CD14-positive monocyte (primary cell): ENCODE measurements at regions not wholly inside any gene's neighbourhood (a gene's known extent, or its start where the extent isn't known, plus 50 kb on each side); places are given as distances from the start of the nearest gene placed in this dataset.

Source experiments
- DNase-seq, 3 donors: peaks; one replicate each; pipeline ENCODE4 v3.0.0-alpha.2; 2011 to 2022
- H2AFZ ChIP-seq: 2 replicates; pipeline ENCODE4 v1.6.0; 2012; ENCODE audit warnings: mild to moderate bottlenecking, low read depth, low read length, inconsistent platforms; ENCODE audit not compliant: insufficient read depth, poor library complexity, severe bottlenecking
- H3K27ac ChIP-seq, 2 donors: 1 replicate in 1 of 2; 2 replicates in 1 of 2; pipeline ENCODE4 v1.5.1; 2012 to 2013; ENCODE audit warnings: low read length in 2 of 2, control low read depth in 1 of 2, inconsistent platforms in 1 of 2, low read depth in 1 of 2, mild to moderate bottlenecking in 1 of 2
- H3K27me3 ChIP-seq, 2 donors: one replicate each; pipeline versions ENCODE4 v1.6.0 to v1.6.1; 2011 to 2013; ENCODE audit warnings: low read length in 2 of 2; ENCODE audit not compliant: control insufficient read depth in 2 of 2, insufficient read depth in 2 of 2
- H3K36me3 ChIP-seq, 2 donors: replicated peaks in 1 of 2; 1 replicate in 1 of 2; 2 replicates in 1 of 2; pipeline versions ENCODE4 v1.5.1 to v1.6.1; 2012 to 2013; ENCODE audit warnings: low read length in 2 of 2, control low read depth in 1 of 2, inconsistent platforms in 1 of 2, mild to moderate bottlenecking in 1 of 2; ENCODE audit not compliant: insufficient read depth in 2 of 2, control insufficient read depth in 1 of 2
- H3K4me1 ChIP-seq, 2 donors: 1 replicate in 1 of 2; 2 replicates in 1 of 2; pipeline versions ENCODE4 v1.5.1 to v1.6.1; 2012 to 2013; ENCODE audit warnings: low read length in 2 of 2, control low read depth in 1 of 2, inconsistent platforms in 1 of 2, mild to moderate bottlenecking in 1 of 2, moderate library complexity in 1 of 2; ENCODE audit not compliant: insufficient read depth in 2 of 2, control insufficient read depth in 1 of 2
- H3K4me2 ChIP-seq: replicated peaks from 2 replicates; pipeline ENCODE3; 2012; ENCODE audit warnings: low read length, moderate library complexity, mild to moderate bottlenecking; ENCODE audit not compliant: poor library complexity, severe bottlenecking; ENCODE audit errors: extremely low read depth
- H3K4me3 ChIP-seq, 3 experiments: fragments of 200-600 bp in 1 of 3; sonication (generic) in 1 of 3; replicated peaks in 1 of 3; 1 replicate in 2 of 3; 2 replicates in 1 of 3; pipeline ENCODE4 v1.5.1; 2011 to 2013; ENCODE audit warnings: low read length in 3 of 3, mild to moderate bottlenecking in 3 of 3, control low read depth in 2 of 3, low read depth in 2 of 3, inconsistent platforms in 1 of 3, moderate library complexity in 1 of 3
- H3K79me2 ChIP-seq: 2 replicates; pipeline ENCODE4 v1.6.0; 2012; ENCODE audit warnings: mild to moderate bottlenecking, control low read depth, inconsistent platforms, low read length, moderate library complexity; ENCODE audit not compliant: insufficient read depth
- H3K9ac ChIP-seq: 2 replicates; pipeline ENCODE4 v1.6.0; 2017; ENCODE audit warnings: low read length, mild to moderate bottlenecking; ENCODE audit not compliant: insufficient read depth, poor library complexity, severe bottlenecking
- H3K9me3 ChIP-seq, 2 donors: replicated peaks in 1 of 2; 1 replicate in 1 of 2; 2 replicates in 1 of 2; pipeline versions ENCODE4 v1.5.1 to v1.6.1; 2012 to 2013; ENCODE audit warnings: low read length in 2 of 2, control low read depth in 1 of 2; ENCODE audit not compliant: control insufficient read depth in 1 of 2, insufficient read depth in 1 of 2
- H4K20me1 ChIP-seq: 2 replicates; pipeline ENCODE4 v1.6.0; 2012; ENCODE audit warnings: mild to moderate bottlenecking, low read length, control low read depth, moderate library complexity; ENCODE audit not compliant: insufficient read depth
- H3K27ac Mint-ChIP-seq, 7 donors: one replicate each; pipeline ENCODE4 v1.8.0; 2020; ENCODE audit warnings: mild to moderate bottlenecking in 7 of 7, mixed read lengths in 7 of 7, moderate library complexity in 6 of 7, inconsistent platforms in 2 of 7
- H3K27me3 Mint-ChIP-seq, 3 donors: one replicate each; pipeline ENCODE4 v1.8.0; 2021 to 2022; ENCODE audit warnings: low read depth in 3 of 3, mild to moderate bottlenecking in 3 of 3, mixed read lengths in 3 of 3, moderate library complexity in 3 of 3, inconsistent platforms in 1 of 3
- H3K36me3 Mint-ChIP-seq, 2 donors: one replicate each; pipeline ENCODE4 v1.8.0; 2020; ENCODE audit warnings: mixed read lengths in 2 of 2, inconsistent platforms in 1 of 2, mild to moderate bottlenecking in 1 of 2
- H3K4me1 Mint-ChIP-seq: one replicate; pipeline ENCODE4 v1.8.0; 2020; ENCODE audit warnings: mild to moderate bottlenecking, mixed read lengths
- H3K4me3 Mint-ChIP-seq, 2 donors: one replicate each; pipeline ENCODE4 v1.8.0; 2020; ENCODE audit warnings: mild to moderate bottlenecking in 2 of 2, mixed read lengths in 2 of 2, moderate library complexity in 1 of 2
- H3K9me3 Mint-ChIP-seq, 7 donors: one replicate each; pipeline ENCODE4 v1.8.0; 2020 to 2022; ENCODE audit warnings: mixed read lengths in 7 of 7, mild to moderate bottlenecking in 6 of 7, moderate library complexity in 6 of 7, inconsistent platforms in 2 of 7
- CTCF ChIP-seq: fragments of 200-600 bp; IDR thresholded peaks from one replicate; pipeline ENCODE4 v1.8.0; 2022; ENCODE audit warnings: antibody characterized with exemption, mild to moderate bottlenecking
- WGBS: methylation state at CpG from one replicate; pipeline ENCODE4 v1.1.5; 2013; ENCODE audit warnings: missing lambda C conversion rate; ENCODE audit not compliant: insufficient coverage; 5-methylcytosine and 5-hydroxymethylcytosine counted together
- intact Hi-C, 2 donors: fragments of 100-400 bp; cut with micrococcal nuclease; formaldehyde crosslinking; loops; one replicate each; pipeline versions ENCODE4 v1.15.0 to v1.15.1; 2023

- H3K27me3 ChIP-seq, result no peaks in the 10 kb centered on the region
- H3K9me3 Mint-ChIP-seq, result peaks cover 0 to 4% (median 0%) of the 10 kb centered on the region in 7 donors
- H3K9ac ChIP-seq, result no peak overlapping the region
- H3K27ac Mint-ChIP-seq, result no peak overlapping the region
- no peaks in the 10 kb centered on the region for H3K36me3 ChIP-seq
- peaks cover 0 to 2% (median 2%) of the 10 kb centered on the region in 3 donors for H3K27me3 Mint-ChIP-seq
- H3K4me3 ChIP-seq, result no peak overlapping the region
- no peak overlapping the region for H2AFZ ChIP-seq
- intact Hi-C loops, result no loop called here
- H3K4me1 Mint-ChIP-seq, result peaks cover 3% of the 10 kb centered on the region
- H3K4me3 Mint-ChIP-seq, result no peak overlapping the region
- H3K9me3 ChIP-seq, result no peaks in the 10 kb centered on the region
- H3K4me1 ChIP-seq, result no peaks in the 10 kb centered on the region
- H3K79me2 ChIP-seq, result no peaks in the 10 kb centered on the region
- no peak for DNase-seq
- H3K27ac ChIP-seq, result no peak overlapping the region
- H3K36me3 Mint-ChIP-seq, result no peaks in the 10 kb centered on the region
- no peaks in the 10 kb centered on the region for H4K20me1 ChIP-seq
- 100% methylated on average over 4 of the region's 6 CpGs for WGBS
- TF ChIP-seq CTCF, result no peak
- no peak overlapping the region for H3K4me2 ChIP-seq
Observed at GRCh38 chr3:14337828-14338227, 64.6 kb upstream of the SLC6A6 start.

- Histone ChIP-seq H3K79me2 (no peaks in the 10 kb centered on the region), H3K36me3 (no peaks in the 10 kb centered on the region), H4K20me1 (no peaks in the 10 kb centered on the region), H3K4me3 (no peak overlapping the region), H3K9ac (no peak overlapping the region), H3K9me3 (no peaks in the 10 kb centered on the region), H2AFZ (no peak overlapping the region), H3K27me3 (no peaks in the 10 kb centered on the region), H3K4me2 (no peak overlapping the region), H3K27ac (no peak overlapping the region), H3K4me1 (no peaks in the 10 kb centered on the region)
- H3K4me1 Mint-ChIP-seq, result peaks cover 3% of the 10 kb centered on the region
- intact Hi-C loops, result no loop called here
- H3K27ac Mint-ChIP-seq, result no peak overlapping the region
- H3K27me3 Mint-ChIP-seq, result peaks cover 0 to 2% (median 2%) of the 10 kb centered on the region in 3 donors
- no peak for TF ChIP-seq CTCF
- no peak overlapping the region for H3K4me3 Mint-ChIP-seq
- H3K36me3 Mint-ChIP-seq, result no peaks in the 10 kb centered on the region
- DNase-seq, result no peak
- WGBS, result 80% methylated on average over 1 of the region's 4 CpGs
- H3K9me3 Mint-ChIP-seq, result peaks cover 0 to 4% (median 0%) of the 10 kb centered on the region in 7 donors
Observed at GRCh38 chr3:14338242-14338641, 64.2 kb upstream of the SLC6A6 start.
